ENCODE measurements at regions not wholly inside any gene's neighbourhood (a gene's known extent, or its start where the extent isn't known, plus 50 kb on each side); places are given as distances from the start of the nearest gene placed in this dataset.

GRCh38 chr16:86766700-86767099 lies 188.4 kb downstream of the FOXL1 start:
- no peak for TF ChIP-seq MYC (IDR thresholded peaks at IDR 0.05; ENCODE audit: borderline replicate concordance, low read length)
- TF ChIP-seq KDM5A (IDR thresholded peaks at IDR 0.05) = no peak
- no peak for TF ChIP-seq POLR2A (IDR thresholded peaks at IDR 0.05; ENCODE audit: low read length)

All from A549 (cell line).